22Rv1 (cell line): ENCODE measurements at regions not wholly inside any gene's neighbourhood (a gene's known extent, or its start where the extent isn't known, plus 50 kb on each side); places are given as distances from the start of the nearest gene placed in this dataset.

ENCODE experiments used
- CTCF ChIP-seq: fragments of 450-650 bp; IDR thresholded peaks from 2 replicates; pipeline ENCODE4 v1.5.1; 2017; ENCODE audit warnings: mild to moderate bottlenecking
- ZFX ChIP-seq: fragments of 450-650 bp; IDR thresholded peaks from 2 replicates; pipeline ENCODE4 v1.6.1; 2017; ENCODE audit warnings: antibody characterized with exemption, borderline replicate concordance

GRCh38 chr14:53571641-53572328 is 384.8 kb downstream of the BMP4 start:
- TF ChIP-seq CTCF: no peak
- TF ChIP-seq ZFX: no peak
